ENCODE measurements at regions not wholly inside any gene's neighbourhood (a gene's known extent, or its start where the extent isn't known, plus 50 kb on each side); places are given as distances from the start of the nearest gene placed in this dataset.

- TF ChIP-seq GATA2 (IDR thresholded peaks at IDR 0.05; ENCODE audit: low read depth, low read length) (no peak), GATA3 (IDR thresholded peaks at IDR 0.05; ENCODE audit: low read depth, low read length) (no peak)
Observed at GRCh38 chr2:150895968-150896367, 365.7 kb downstream of the RBM43 start.

Measured in SH-SY5Y (cell line).